ENCODE measurements at regions not wholly inside any gene's neighbourhood (a gene's known extent, or its start where the extent isn't known, plus 50 kb on each side); places are given as distances from the start of the nearest gene placed in this dataset.

GRCh38 chrX:22430701-22431100 lies 158.0 kb downstream of the CBLL2 start:
- TF ChIP-seq, protein P1, sequence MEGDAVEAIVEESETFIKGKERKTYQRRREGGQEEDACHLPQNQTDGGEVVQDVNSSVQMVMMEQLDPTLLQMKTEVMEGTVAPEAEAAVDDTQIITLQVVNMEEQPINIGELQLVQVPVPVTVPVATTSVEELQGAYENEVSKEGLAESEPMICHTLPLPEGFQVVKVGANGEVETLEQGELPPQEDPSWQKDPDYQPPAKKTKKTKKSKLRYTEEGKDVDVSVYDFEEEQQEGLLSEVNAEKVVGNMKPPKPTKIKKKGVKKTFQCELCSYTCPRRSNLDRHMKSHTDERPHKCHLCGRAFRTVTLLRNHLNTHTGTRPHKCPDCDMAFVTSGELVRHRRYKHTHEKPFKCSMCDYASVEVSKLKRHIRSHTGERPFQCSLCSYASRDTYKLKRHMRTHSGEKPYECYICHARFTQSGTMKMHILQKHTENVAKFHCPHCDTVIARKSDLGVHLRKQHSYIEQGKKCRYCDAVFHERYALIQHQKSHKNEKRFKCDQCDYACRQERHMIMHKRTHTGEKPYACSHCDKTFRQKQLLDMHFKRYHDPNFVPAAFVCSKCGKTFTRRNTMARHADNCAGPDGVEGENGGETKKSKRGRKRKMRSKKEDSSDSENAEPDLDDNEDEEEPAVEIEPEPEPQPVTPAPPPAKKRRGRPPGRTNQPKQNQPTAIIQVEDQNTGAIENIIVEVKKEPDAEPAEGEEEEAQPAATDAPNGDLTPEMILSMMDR (IDR thresholded peaks at IDR 0.05; ENCODE audit: insufficient read depth, low read length, severe bottlenecking), result no peak
- Histone ChIP-seq H3K4me3 (ENCODE audit: low read depth, low read length) (no peak overlapping the region), H3K27me3 (ENCODE audit: control insufficient read depth, insufficient read depth, low read length) (no peaks in the 10 kb centered on the region), H3K36me3 (ENCODE audit: control insufficient read depth, insufficient read depth, low read length) (no peaks in the 10 kb centered on the region)
- FAIRE-seq (no peak), DNase-seq (ENCODE audit: low read depth) (no peak)

GRCh38 chrX:22433292-22434070 lies 160.8 kb downstream of the CBLL2 start:
- DNase-seq (ENCODE audit: low read depth) (no peak), FAIRE-seq (no peak)
- TF ChIP-seq, protein P1 (IDR thresholded peaks at IDR 0.05; ENCODE audit: insufficient read depth, low read length, severe bottlenecking), result no peak
- Histone ChIP-seq H3K27me3 (ENCODE audit: control insufficient read depth, insufficient read depth, low read length) (no peaks in the 10 kb centered on the region), H3K4me3 (ENCODE audit: low read depth, low read length) (no peak overlapping the region), H3K36me3 (ENCODE audit: control insufficient read depth, insufficient read depth, low read length) (no peaks in the 10 kb centered on the region)

GRCh38 chrX:22445880-22446279 lies 173.2 kb downstream of the CBLL2 start:
- peak; percentile 36 for FAIRE-seq

GRCh38 chrX:22462959-22463358 lies 190.2 kb downstream of the CBLL2 start:
- no peak for FAIRE-seq
- TF ChIP-seq, protein P1 (IDR thresholded peaks at IDR 0.05; ENCODE audit: insufficient read depth, low read length, severe bottlenecking), result no peak

More at GRCh38 chrX:22445880-22446279, 173.2 kb downstream of the CBLL2 start:
- Histone ChIP-seq H3K4me3 (ENCODE audit: low read depth, low read length) (no peak overlapping the region), H3K27me3 (ENCODE audit: control insufficient read depth, insufficient read depth, low read length) (no peaks in the 10 kb centered on the region), H3K36me3 (ENCODE audit: control insufficient read depth, insufficient read depth, low read length) (no peaks in the 10 kb centered on the region)
- TF ChIP-seq, protein P1 (IDR thresholded peaks at IDR 0.05; ENCODE audit: insufficient read depth, low read length, severe bottlenecking), result no peak
- no peak for DNase-seq (ENCODE audit: low read depth)

DNA sequence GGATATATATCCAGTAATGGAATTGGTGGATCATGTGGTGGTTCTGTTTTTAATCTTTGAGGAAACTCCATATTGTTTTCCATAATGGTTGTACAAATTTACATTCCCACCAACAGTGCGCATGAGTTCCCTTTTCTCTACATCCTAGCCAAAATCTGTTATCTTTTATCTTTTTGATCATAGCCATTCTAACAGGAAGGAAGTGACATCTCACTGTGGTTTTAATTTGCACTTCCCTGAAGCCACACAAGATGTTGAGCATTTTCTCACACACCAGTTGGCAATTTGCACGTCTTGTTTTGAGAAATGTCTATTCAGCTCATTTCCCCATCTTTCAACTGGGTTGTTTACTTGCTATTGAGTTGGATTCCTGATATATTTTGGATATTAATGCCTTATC lies 194.9 kb downstream of the CBLL2 start:
- DNase-seq (ENCODE audit: low read depth) (no peak), FAIRE-seq (no peak)
- H3K4me3 ChIP-seq (ENCODE audit: low read depth, low read length), result no peak overlapping the region
- H3K27me3 ChIP-seq (ENCODE audit: control insufficient read depth, insufficient read depth, low read length), result no peaks in the 10 kb centered on the region
- H3K36me3 ChIP-seq (ENCODE audit: control insufficient read depth, insufficient read depth, low read length), result no peaks in the 10 kb centered on the region
- TF ChIP-seq, protein P1 (IDR thresholded peaks at IDR 0.05; ENCODE audit: insufficient read depth, low read length, severe bottlenecking), result no peak

More at GRCh38 chrX:22462959-22463358, 190.2 kb downstream of the CBLL2 start:
- no peaks in the 10 kb centered on the region for H3K36me3 ChIP-seq (ENCODE audit: control insufficient read depth, insufficient read depth, low read length)
- no peak for DNase-seq (ENCODE audit: low read depth)
- no peak overlapping the region for H3K4me3 ChIP-seq (ENCODE audit: low read depth, low read length)
- H3K27me3 ChIP-seq (ENCODE audit: control insufficient read depth, insufficient read depth, low read length), result no peaks in the 10 kb centered on the region

DNA sequence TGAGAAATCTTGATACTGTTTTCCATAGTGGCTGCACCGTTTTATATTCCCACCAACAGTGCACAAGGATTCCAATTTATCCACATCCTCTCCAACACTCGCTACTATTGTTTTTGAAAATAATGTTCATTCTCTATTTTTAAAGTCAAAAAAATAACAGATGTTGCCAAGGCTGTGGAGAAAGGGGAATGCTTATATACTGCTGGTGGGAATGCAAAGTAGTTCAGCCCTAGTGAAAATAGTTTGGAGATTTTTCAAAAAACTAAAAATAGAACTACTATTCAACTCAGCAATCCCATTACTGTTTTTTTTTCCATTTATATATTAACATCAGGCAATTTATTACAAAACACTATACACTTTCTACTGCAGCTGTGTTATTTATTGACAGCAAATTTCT lies 208.7 kb downstream of the CBLL2 start:
- Histone ChIP-seq H3K27me3 (ENCODE audit: control insufficient read depth, insufficient read depth, low read length) (no peaks in the 10 kb centered on the region), H3K36me3 (ENCODE audit: control insufficient read depth, insufficient read depth, low read length) (no peaks in the 10 kb centered on the region), H3K4me3 (ENCODE audit: low read depth, low read length) (no peak overlapping the region)
- TF ChIP-seq, protein P1 (IDR thresholded peaks at IDR 0.05; ENCODE audit: insufficient read depth, low read length, severe bottlenecking), result no peak
- FAIRE-seq (no peak), DNase-seq (ENCODE audit: low read depth) (no peak)

All from bronchial epithelial cell (primary cell).